Testis (tissue), 2 donors: ENCODE measurements at regions not wholly inside any gene's neighbourhood (a gene's known extent, or its start where the extent isn't known, plus 50 kb on each side); places are given as distances from the start of the nearest gene placed in this dataset.

Experiments used
- DNase-seq: peaks from one replicate; pipeline ENCODE4 v3.0.0-alpha.2; 2019
- H3K27ac ChIP-seq, 2 donors: fragments of 200-600 bp; sonication (generic); one replicate each; pipeline ENCODE4 v1.5.1; 2019
- H3K27me3 ChIP-seq: fragments of 200-600 bp; sonication (generic); one replicate; pipeline ENCODE4 v1.5.1; 2019
- H3K36me3 ChIP-seq: fragments of 200-600 bp; sonication (generic); one replicate; pipeline ENCODE4 v1.5.1; 2017; ENCODE audit warnings: low read depth; ENCODE audit errors: missing control alignments
- H3K4me1 ChIP-seq: fragments of 200-600 bp; sonication (generic); one replicate; pipeline ENCODE4 v1.5.1; 2019
- H3K4me3 ChIP-seq, 2 donors: fragments of 200-600 bp; sonication (generic); one replicate each; pipeline ENCODE4 v1.5.1; 2017 to 2019
- H3K9me3 ChIP-seq: fragments of 200-600 bp; sonication (generic); one replicate; pipeline ENCODE4 v1.5.1; 2017
- POLR2A ChIP-seq: fragments of 450-650 bp; IDR thresholded peaks from one replicate; pipeline ENCODE4 v1.6.1; 2017; ENCODE audit warnings: antibody characterized with exemption, mild to moderate bottlenecking, moderate library complexity
- WGBS, 2 donors: methylation state at CpG; one replicate each; pipeline ENCODE4 v1.1.5; 2018; 5-methylcytosine and 5-hydroxymethylcytosine counted together
- intact Hi-C: fragments of 100-400 bp; cut with DNase I; formaldehyde crosslinking; loops from one replicate; pipeline ENCODE4 v1.15.1; 2023; ENCODE audit warnings: low total_unique reads
- TF ChIP-seq, protein P1 (sequence below), 3 experiments: fragments of 450-650 bp in 2 of 3; fragments of 200-600 bp in 1 of 3; sonication (generic) in 1 of 3; IDR thresholded peaks; one replicate each; pipeline ENCODE4 v1.5.1; 2016 to 2019; ENCODE audit warnings: antibody characterized with exemption in 3 of 3, mild to moderate bottlenecking in 2 of 3, moderate library complexity in 1 of 3

DNA sequence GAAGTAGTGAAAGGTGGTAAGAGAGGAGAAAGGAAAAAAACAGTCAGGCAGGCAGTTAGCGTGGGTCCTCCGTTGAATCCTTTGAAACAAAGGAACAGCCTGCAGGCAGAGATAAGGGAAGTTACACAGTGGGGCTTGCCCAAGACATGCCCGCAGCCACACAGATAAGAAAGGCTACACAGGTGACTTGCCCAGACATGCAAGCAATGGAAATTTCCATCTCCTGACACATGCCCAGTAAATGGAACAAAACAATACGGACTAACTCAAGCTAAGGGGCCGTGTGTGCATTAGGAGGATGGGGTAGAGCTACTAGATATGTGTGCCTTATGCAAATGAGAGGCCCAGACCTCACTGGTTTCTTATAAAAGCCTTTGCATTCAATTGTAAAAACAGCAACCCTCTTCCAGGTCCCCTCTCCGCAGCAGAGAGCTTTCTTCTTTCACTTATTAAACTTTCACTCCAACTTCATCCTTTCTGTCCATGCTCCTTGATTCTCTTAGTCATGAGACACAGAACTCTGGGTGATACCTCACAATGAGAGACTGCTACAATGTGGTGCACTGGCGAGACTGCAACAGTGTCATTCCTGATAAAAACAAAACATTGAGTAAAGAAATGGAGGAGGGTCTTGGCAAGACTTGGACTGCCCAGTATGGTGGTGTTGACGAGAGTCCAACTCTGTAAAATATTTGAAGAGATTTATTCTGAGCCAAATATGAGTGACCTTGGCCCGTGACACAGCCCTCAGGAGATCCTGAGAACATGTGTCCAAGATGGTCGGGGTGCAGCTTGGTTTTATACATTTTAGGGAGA lies 997.4 kb upstream of the PRKX start:
- Histone ChIP-seq H3K9me3 (no peaks in the 10 kb centered on the region), H3K4me3 (no peak overlapping the region), H3K36me3 (no peaks in the 10 kb centered on the region), H3K27ac (no peak overlapping the region), H3K27me3 (no peaks in the 10 kb centered on the region), H3K4me1 (no peaks in the 10 kb centered on the region)
- intact Hi-C loops, result no loop called here
- 55 to 64% methylated on average over 8 to 10 of the region's 10 CpGs for WGBS, 2 donors
- TF ChIP-seq, protein P1, sequence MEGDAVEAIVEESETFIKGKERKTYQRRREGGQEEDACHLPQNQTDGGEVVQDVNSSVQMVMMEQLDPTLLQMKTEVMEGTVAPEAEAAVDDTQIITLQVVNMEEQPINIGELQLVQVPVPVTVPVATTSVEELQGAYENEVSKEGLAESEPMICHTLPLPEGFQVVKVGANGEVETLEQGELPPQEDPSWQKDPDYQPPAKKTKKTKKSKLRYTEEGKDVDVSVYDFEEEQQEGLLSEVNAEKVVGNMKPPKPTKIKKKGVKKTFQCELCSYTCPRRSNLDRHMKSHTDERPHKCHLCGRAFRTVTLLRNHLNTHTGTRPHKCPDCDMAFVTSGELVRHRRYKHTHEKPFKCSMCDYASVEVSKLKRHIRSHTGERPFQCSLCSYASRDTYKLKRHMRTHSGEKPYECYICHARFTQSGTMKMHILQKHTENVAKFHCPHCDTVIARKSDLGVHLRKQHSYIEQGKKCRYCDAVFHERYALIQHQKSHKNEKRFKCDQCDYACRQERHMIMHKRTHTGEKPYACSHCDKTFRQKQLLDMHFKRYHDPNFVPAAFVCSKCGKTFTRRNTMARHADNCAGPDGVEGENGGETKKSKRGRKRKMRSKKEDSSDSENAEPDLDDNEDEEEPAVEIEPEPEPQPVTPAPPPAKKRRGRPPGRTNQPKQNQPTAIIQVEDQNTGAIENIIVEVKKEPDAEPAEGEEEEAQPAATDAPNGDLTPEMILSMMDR (IDR thresholded peaks at IDR 0.05), result no peak
- no peak for TF ChIP-seq POLR2A
- peak; percentile 54 for DNase-seq

DNA sequence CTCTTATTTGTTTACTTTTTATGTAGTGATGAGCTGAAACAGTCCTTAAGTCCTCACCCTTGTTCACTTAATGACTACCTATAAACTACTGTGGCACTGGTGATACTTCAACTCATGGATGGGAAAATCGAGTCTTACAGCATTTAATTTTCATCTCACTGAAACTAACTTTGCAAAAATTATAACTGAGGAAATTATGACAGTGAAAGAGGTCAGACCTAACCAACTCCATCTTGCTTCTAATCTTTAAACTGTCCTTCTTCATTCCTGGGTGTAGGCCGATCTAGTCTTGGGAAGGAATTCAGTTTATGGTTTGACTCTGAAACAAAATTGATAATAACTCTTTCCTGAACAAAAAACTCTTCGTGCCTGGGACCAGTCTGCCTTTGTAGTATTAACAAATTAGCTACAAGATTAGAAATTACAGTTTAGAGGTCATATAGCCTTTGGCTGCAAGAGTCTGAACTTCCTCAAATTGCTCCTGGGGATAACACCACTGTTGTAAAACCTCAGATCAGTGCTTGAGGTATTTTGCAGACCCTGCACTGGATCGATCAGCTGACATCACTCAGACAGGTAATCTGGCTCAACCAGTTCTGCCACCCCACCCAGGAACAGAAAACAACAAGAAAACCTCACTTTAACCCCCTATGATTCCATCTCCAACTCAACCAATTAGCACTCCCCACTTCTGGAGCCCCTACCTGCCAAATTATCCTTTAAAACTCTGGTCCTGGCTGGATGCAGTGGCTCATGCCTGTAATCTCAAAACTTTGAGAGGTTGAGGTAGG lies 995.7 kb upstream of the PRKX start:
- WGBS, 2 donors, result 56 to 65% methylated on average over 4 of the region's 4 CpGs

DNA sequence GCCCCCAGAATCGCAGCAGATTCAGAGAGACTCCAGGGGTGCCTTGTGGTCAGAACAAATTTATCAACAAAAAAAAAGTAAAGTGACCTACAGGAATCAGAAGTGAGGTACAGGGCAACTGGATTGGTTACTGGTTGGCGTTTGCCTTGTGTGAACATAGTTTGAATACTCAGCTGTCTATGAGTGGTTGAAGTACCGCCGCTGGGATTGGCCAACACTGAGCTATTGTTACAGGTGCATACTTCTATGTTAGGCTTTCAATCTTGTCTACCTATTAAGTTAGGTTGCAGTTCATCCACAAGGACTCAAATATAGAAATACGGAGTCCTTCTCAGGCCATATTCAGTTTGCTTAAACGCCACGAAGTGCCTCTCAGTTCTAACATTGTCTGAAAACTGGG lies 993.5 kb upstream of the PRKX start:
- intact Hi-C loops, result no loop called here
- 64 to 92% methylated on average over 7 of the region's 7 CpGs for WGBS, 2 donors

More for the DNA sequence above, 995.7 kb upstream of the PRKX start:
- no peak for DNase-seq
- no peaks in the 10 kb centered on the region for H3K9me3 ChIP-seq
- no peak overlapping the region for H3K4me3 ChIP-seq
- intact Hi-C loops, result no loop called here
- no peak for TF ChIP-seq POLR2A
- TF ChIP-seq, protein P1 (IDR thresholded peaks at IDR 0.05), result no peak
- no peaks in the 10 kb centered on the region for H3K27me3 ChIP-seq
- H3K36me3 ChIP-seq, result no peaks in the 10 kb centered on the region
- no peak overlapping the region for H3K27ac ChIP-seq
- H3K4me1 ChIP-seq, result no peaks in the 10 kb centered on the region

DNA sequence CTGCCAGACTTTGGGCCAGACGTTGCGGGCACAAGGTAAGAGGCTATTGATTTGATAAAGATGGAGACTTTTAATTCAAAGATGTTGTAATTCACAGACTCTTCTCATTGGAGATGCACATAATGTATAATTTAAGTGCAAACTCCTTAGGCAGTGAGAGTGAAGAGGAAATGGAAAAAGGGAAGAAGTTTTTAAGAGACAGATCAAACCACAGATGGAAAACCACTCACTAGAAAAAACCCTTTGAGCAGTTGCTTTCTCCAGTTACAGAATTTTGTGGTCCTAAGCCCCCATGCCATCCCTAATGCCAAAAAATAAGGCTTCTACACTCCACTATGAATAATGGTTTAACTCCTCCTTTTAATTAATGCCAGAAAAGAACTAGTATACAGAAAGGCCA lies 977.1 kb upstream of the PRKX start:
- Histone ChIP-seq H3K36me3 (no peaks in the 10 kb centered on the region), H3K9me3 (no peaks in the 10 kb centered on the region), H3K27ac (no peak overlapping the region), H3K4me1 (no peaks in the 10 kb centered on the region), H3K27me3 (no peaks in the 10 kb centered on the region), H3K4me3 (no peak overlapping the region)
- no peak for DNase-seq
- 77 to 87% methylated on average over 2 of the region's 2 CpGs for WGBS, 2 donors
- TF ChIP-seq, protein P1 (IDR thresholded peaks at IDR 0.05), result no peak
- TF ChIP-seq POLR2A, result no peak
- intact Hi-C loops, result no loop called here

More for the DNA sequence above, 993.5 kb upstream of the PRKX start:
- no peaks in the 10 kb centered on the region for H3K27me3 ChIP-seq
- H3K36me3 ChIP-seq, result no peaks in the 10 kb centered on the region
- H3K9me3 ChIP-seq, result no peaks in the 10 kb centered on the region
- no peak overlapping the region for H3K4me3 ChIP-seq
- DNase-seq, result peak; percentile 17
- TF ChIP-seq, protein P1 (IDR thresholded peaks at IDR 0.05), result no peak
- TF ChIP-seq POLR2A, result no peak
- H3K4me1 ChIP-seq, result no peaks in the 10 kb centered on the region
- no peak overlapping the region for H3K27ac ChIP-seq
